HCT116 (cell line): ENCODE measurements at regions not wholly inside any gene's neighbourhood (a gene's known extent, or its start where the extent isn't known, plus 50 kb on each side); places are given as distances from the start of the nearest gene placed in this dataset.

Source experiments
- ATAC-seq: fragments of 200-7000 bp; cut with Tn5 transposase; 2 replicates; pipeline ENCODE4 v1.9.1; 2020; ENCODE audit warnings: mild to moderate bottlenecking, moderate library complexity
- BruUV-seq: library from RNA; stranded (reverse); fragments of 400-500 nt; replicated peaks from 2 replicates; lab custom pipeline; 2021; lab: Mats Ljungman, UMichigan
- CTCF ChIA-PET: fragments of 300-600 bp; sonication (Branson Sonifier 250); formaldehyde crosslinking; loops from one replicate; lab custom pipeline; 2021; ENCODE audit warnings: antibody characterized with exemption; lab: Charles Lee
- POLR2A ChIA-PET: fragments of 300-600, 350-600 bp; sonication (Branson Sonifier 250); formaldehyde crosslinking; loops from one replicate; lab custom pipeline; 2021; ENCODE audit warnings: antibody characterized with exemption; lab: Charles Lee
- RAD21 ChIA-PET, 2 experiments: fragments of 300-600 bp; sonication (Branson Sonifier 250); formaldehyde crosslinking; loops; one replicate each; lab custom pipeline; 2023; ENCODE audit warnings: low total read pairs in 2 of 2; ENCODE audit not compliant: uncharacterized antibody in 2 of 2, unreplicated experiment in 2 of 2, low non-redundant PET in 1 of 2; lab: Charles Lee
- DNase-seq: peaks from one replicate; pipeline ENCODE4 v3.0.0-alpha.2; 2010; ENCODE audit warnings: low read depth, low spot score
- H2AFZ ChIP-seq: fragments of 200-600 bp; shearing (Covaris generic), sonication (generic); 2 replicates; pipeline ENCODE4 v1.6.1; 2017; ENCODE audit warnings: low read depth, mixed run types, mixed read lengths, antibody characterized with exemption, low read length; ENCODE audit not compliant: poor library complexity, severe bottlenecking
- H3K27ac ChIP-seq: 2 replicates; pipeline ENCODE4 v1.5.1; 2012; ENCODE audit warnings: low read depth, low read length
- H3K27me3 ChIP-seq: fragments of 200-600 bp; sonication (generic); 2 replicates; pipeline ENCODE4 v1.6.1; 2016; ENCODE audit warnings: mixed run types, low read length, mixed read lengths; ENCODE audit not compliant: insufficient read depth
- H3K36me3 ChIP-seq, 2 experiments: fragments of 200-500 bp in 1 of 2; fragments of 200-600 bp in 1 of 2; sonication (Bioruptor generic) in 1 of 2; sonication (generic) in 1 of 2; 2 replicates each; pipeline versions ENCODE4 v1.5.1 to v1.6.1; 2014 to 2016; ENCODE audit warnings: low read length in 2 of 2, inconsistent platforms in 1 of 2, mixed read lengths in 1 of 2, mixed run types in 1 of 2; ENCODE audit not compliant: insufficient read depth in 2 of 2, control insufficient read depth in 1 of 2
- H3K4me1 ChIP-seq, 2 experiments: fragments of 200-600 bp in 1 of 2; sonication (generic) in 1 of 2; 2 replicates each; pipeline versions ENCODE4 v1.5.1 to v1.6.1; 2012 to 2017; ENCODE audit warnings: low read length in 2 of 2, inconsistent platforms in 1 of 2, mild to moderate bottlenecking in 1 of 2, mixed read lengths in 1 of 2, mixed run types in 1 of 2, moderate library complexity in 1 of 2; ENCODE audit not compliant: insufficient read depth in 2 of 2, control insufficient read depth in 1 of 2
- H3K4me2 ChIP-seq: fragments of 200-600 bp; sonication (generic); 2 replicates; pipeline ENCODE4 v1.6.1; 2017; ENCODE audit warnings: mixed run types, low read length, mixed read lengths
- H3K4me3 ChIP-seq, 2 experiments: fragments of 200-600 bp in 1 of 2; sonication (generic) in 1 of 2; replicated peaks in 1 of 2; 2 replicates each; pipeline ENCODE4 v1.5.1; 2011 to 2016; ENCODE audit warnings: low read length in 2 of 2, control low read depth in 1 of 2, low read depth in 1 of 2, mild to moderate bottlenecking in 1 of 2, mixed read lengths in 1 of 2, mixed run types in 1 of 2
- H3K79me2 ChIP-seq: fragments of 200-600 bp; sonication (generic); 2 replicates; pipeline ENCODE4 v1.6.1; 2017; ENCODE audit warnings: mild to moderate bottlenecking, mixed run types, low read length, moderate library complexity, mixed read lengths; ENCODE audit not compliant: insufficient read depth
- H3K9ac ChIP-seq: fragments of 200-600 bp; sonication (generic); 2 replicates; pipeline ENCODE4 v1.6.1; 2016; ENCODE audit warnings: low read length, mixed read lengths
- H3K9me2 ChIP-seq: fragments of 200-600 bp; sonication (generic), shearing (Covaris generic); 2 replicates; pipeline ENCODE4 v1.6.1; 2017; ENCODE audit warnings: mixed run types, mild to moderate bottlenecking, moderate library complexity; ENCODE audit not compliant: insufficient read depth
- H3K9me3 ChIP-seq, 2 experiments: fragments of 200-500 bp in 1 of 2; fragments of 200-600 bp in 1 of 2; sonication (Bioruptor generic) in 1 of 2; sonication (generic) in 1 of 2; 2 replicates each; pipeline ENCODE4 v1.6.1; 2014 to 2017; ENCODE audit warnings: low read length in 2 of 2, mixed read lengths in 2 of 2, inconsistent platforms in 1 of 2, low read depth in 1 of 2, mild to moderate bottlenecking in 1 of 2, mixed run types in 1 of 2, moderate library complexity in 1 of 2; ENCODE audit not compliant: control insufficient read depth in 1 of 2, insufficient read depth in 1 of 2
- H4K20me1 ChIP-seq: fragments of 200-600 bp; sonication (generic), shearing (Covaris generic); 2 replicates; pipeline ENCODE4 v1.6.1; 2017; ENCODE audit warnings: mixed run types, mild to moderate bottlenecking, moderate library complexity; ENCODE audit not compliant: insufficient read depth
- ELF1 ChIP-seq: IDR thresholded peaks from 2 replicates; pipeline ENCODE4 v1.6.1; 2012; ENCODE audit warnings: low read depth, borderline replicate concordance
- EZH2phosphoT487 ChIP-seq: fragments of 200-600 bp; IDR thresholded peaks from 2 replicates; pipeline ENCODE4 v1.6.1; 2018; ENCODE audit warnings: antibody characterized with exemption, borderline replicate concordance
- SRF ChIP-seq: IDR thresholded peaks from 2 replicates; pipeline ENCODE4 v1.6.1; 2012; ENCODE audit warnings: low read depth
- TCF7L2 ChIP-seq: IDR thresholded peaks from 2 replicates; pipeline ENCODE4 v1.7.0; 2011; ENCODE audit warnings: borderline replicate concordance, inconsistent platforms; ENCODE audit not compliant: insufficient read depth, insufficient read length; ENCODE audit errors: extremely low read depth
- intact Hi-C: fragments of 100-400 bp; cut with micrococcal nuclease; formaldehyde crosslinking; loops from 2 replicates; pipeline ENCODE4 v1.10.0; 2022

GRCh38 chr2:34403512-34403911, 804.4 kb upstream of the FAM98A start:
- no peak for TF ChIP-seq SRF
- Histone ChIP-seq H3K4me1 (no peaks in the 10 kb centered on the region), H3K27ac (no peak overlapping the region), H3K4me3 (no peak overlapping the region), H3K9me2 (no peaks in the 10 kb centered on the region), H2AFZ (no peak overlapping the region), H3K36me3 (no peaks in the 10 kb centered on the region), H4K20me1 (no peaks in the 10 kb centered on the region), H3K9ac (no peak overlapping the region), H3K4me2 (no peak overlapping the region), H3K9me3 (peaks cover 0 to 6% of the 10 kb centered on the region in 2 experiments; a peak in 2 of 4 replicates), H3K27me3 (no peaks in the 10 kb centered on the region), H3K79me2 (no peaks in the 10 kb centered on the region)
- DNase-seq, result no peak
- POLR2A ChIA-PET, result no interaction called here
- CTCF ChIA-PET, result no interaction called here
- RAD21 ChIA-PET, result no interaction called here
- no peak for ATAC-seq
- no TSS peak for BruUV-seq
- intact Hi-C loops, result no loop called here

DNA sequence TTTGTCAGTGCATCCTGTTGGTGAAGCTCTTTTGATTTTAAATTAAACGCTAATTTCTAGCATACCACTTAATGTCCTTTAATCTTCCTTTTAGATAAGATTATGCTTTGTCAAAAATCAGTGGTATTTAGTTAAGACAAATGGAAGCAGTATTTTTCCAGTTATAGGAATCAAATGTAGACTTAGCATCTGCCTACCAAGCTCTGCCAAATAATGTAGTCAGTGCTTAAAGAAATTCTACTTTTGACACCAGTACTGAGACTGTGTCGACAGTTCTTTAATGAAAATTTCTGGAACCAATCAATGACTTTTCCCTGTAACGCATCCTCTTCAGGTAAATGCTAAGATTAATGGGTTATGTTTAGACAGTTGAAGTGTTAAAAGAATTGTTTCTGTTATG, 803.3 kb upstream of the FAM98A start:
- Histone ChIP-seq H3K27ac (no peak overlapping the region), H4K20me1 (no peaks in the 10 kb centered on the region), H2AFZ (no peak overlapping the region), H3K4me2 (no peak overlapping the region), H3K4me3 (no peak overlapping the region), H3K79me2 (no peaks in the 10 kb centered on the region), H3K9me2 (no peaks in the 10 kb centered on the region), H3K9me3 (peaks cover 0 to 6% of the 10 kb centered on the region in 2 experiments; a peak in 2 of 4 replicates), H3K4me1 (no peaks in the 10 kb centered on the region), H3K9ac (no peak overlapping the region), H3K27me3 (no peaks in the 10 kb centered on the region), H3K36me3 (no peaks in the 10 kb centered on the region)
- TF ChIP-seq ELF1 (no peak), TCF7L2 (no peak), EZH2phosphoT487 (no peak)
- DNase-seq (no peak), ATAC-seq (no peak)
- CTCF ChIA-PET, result no interaction called here
- RAD21 ChIA-PET, result no interaction called here
- no TSS peak for BruUV-seq
- POLR2A ChIA-PET, result no interaction called here
- intact Hi-C loops, result no loop called here
